A549 (cell line): ENCODE measurements at regions not wholly inside any gene's neighbourhood (a gene's known extent, or its start where the extent isn't known, plus 50 kb on each side); places are given as distances from the start of the nearest gene placed in this dataset.

Source experiments
- CEBPB ChIP-seq, 2 experiments: fragments of >200 bp in 1 of 2; sonication (Bioruptor Twin) in 1 of 2; formaldehyde crosslinking in 1 of 2; IDR thresholded peaks; 2 replicates each; pipeline ENCODE4 v1.6.1; 2012 to 2016
- ESRRA ChIP-seq: fragments of 150-350 bp; IDR thresholded peaks from 2 replicates; pipeline ENCODE4 v1.6.1; 2014; ENCODE audit warnings: mild to moderate bottlenecking, low read length, borderline replicate concordance
- HDAC2 ChIP-seq: fragments of 200-600 bp; sonication (generic); IDR thresholded peaks from 2 replicates; pipeline ENCODE4 v1.6.1; 2016
- HOXA7 ChIP-seq: fragments of 250-450 bp; sonication (Bioruptor Pico); IDR thresholded peaks from 2 replicates; pipeline ENCODE4 v1.5.0; 2020; ENCODE audit warnings: mild to moderate bottlenecking, moderate library complexity
- KDM1A ChIP-seq: fragments of 200-600 bp; sonication (generic); IDR thresholded peaks from 2 replicates; pipeline ENCODE4 v1.6.1; 2016; ENCODE audit warnings: low read depth, mild to moderate bottlenecking
- POLR2A ChIP-seq: IDR thresholded peaks from 2 replicates; pipeline ENCODE4 v1.6.1; 2012; ENCODE audit warnings: mild to moderate bottlenecking, low read length
- ZNF302 ChIP-seq: fragments of 250-450 bp; sonication (Bioruptor Pico); IDR thresholded peaks from 2 replicates; pipeline ENCODE4 v1.9.0; 2021; ENCODE audit warnings: inconsistent platforms, mild to moderate bottlenecking, moderate library complexity
- TF ChIP-seq, protein P1 (sequence below): fragments of >200 bp; sonication (Bioruptor Twin); formaldehyde crosslinking; IDR thresholded peaks from 3 replicates; pipeline ENCODE4 v1.5.1; 2016
- TF ChIP-seq, protein P2 (sequence below): fragments of 250-450 bp; sonication (Bioruptor Pico); IDR thresholded peaks from 2 replicates; pipeline ENCODE4 v1.5.0; 2021; ENCODE audit warnings: mild to moderate bottlenecking, moderate library complexity, borderline replicate concordance

DNA sequence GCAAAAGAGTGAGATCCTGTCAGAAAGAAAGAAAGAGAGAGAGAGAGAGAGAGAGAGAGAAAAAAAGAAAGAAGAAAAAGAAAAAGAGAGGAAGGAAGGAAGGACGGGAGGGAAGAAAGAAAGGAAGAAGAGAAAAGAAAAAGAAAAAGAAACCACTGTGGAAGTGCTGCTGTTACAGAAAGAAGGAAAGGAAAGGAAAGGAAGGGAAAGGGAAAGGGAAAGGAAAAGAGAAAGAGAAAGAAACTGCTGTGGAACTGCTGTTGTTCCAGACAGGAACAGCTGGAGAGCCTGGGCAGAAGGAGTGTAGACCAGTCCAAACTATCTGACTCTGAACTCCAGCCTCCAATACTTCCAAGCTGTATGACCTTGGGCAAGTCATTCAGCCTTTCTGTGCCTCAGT is 220.7 kb upstream of the WWC1 start:
- TF ChIP-seq, protein P1, sequence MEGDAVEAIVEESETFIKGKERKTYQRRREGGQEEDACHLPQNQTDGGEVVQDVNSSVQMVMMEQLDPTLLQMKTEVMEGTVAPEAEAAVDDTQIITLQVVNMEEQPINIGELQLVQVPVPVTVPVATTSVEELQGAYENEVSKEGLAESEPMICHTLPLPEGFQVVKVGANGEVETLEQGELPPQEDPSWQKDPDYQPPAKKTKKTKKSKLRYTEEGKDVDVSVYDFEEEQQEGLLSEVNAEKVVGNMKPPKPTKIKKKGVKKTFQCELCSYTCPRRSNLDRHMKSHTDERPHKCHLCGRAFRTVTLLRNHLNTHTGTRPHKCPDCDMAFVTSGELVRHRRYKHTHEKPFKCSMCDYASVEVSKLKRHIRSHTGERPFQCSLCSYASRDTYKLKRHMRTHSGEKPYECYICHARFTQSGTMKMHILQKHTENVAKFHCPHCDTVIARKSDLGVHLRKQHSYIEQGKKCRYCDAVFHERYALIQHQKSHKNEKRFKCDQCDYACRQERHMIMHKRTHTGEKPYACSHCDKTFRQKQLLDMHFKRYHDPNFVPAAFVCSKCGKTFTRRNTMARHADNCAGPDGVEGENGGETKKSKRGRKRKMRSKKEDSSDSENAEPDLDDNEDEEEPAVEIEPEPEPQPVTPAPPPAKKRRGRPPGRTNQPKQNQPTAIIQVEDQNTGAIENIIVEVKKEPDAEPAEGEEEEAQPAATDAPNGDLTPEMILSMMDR, result no peak
- TF ChIP-seq POLR2A (no peak), KDM1A (no peak), ZNF302 (CRISPR knock-in tag) (no peak), ESRRA (no peak), CEBPB (IDR thresholded peaks at IDR 0.05) (no peak), HDAC2 (no peak), HOXA7 (CRISPR knock-in tag) (no peak)
- TF ChIP-seq, protein P2, sequence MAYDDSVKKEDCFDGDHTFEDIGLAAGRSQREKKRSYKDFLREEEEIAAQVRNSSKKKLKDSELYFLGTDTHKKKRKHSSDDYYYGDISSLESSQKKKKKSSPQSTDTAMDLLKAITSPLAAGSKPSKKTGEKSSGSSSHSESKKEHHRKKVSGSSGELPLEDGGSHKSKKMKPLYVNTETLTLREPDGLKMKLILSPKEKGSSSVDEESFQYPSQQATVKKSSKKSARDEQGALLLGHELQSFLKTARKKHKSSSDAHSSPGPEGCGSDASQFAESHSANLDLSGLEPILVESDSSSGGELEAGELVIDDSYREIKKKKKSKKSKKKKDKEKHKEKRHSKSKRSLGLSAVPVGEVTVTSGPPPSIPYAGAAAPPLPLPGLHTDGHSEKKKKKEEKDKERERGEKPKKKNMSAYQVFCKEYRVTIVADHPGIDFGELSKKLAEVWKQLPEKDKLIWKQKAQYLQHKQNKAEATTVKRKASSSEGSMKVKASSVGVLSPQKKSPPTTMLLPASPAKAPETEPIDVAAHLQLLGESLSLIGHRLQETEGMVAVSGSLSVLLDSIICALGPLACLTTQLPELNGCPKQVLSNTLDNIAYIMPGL (CRISPR knock-in tag), result no peak
